Central memory CD8-positive, alpha-beta T cell (primary cell): ENCODE measurements at regions not wholly inside any gene's neighbourhood (a gene's known extent, or its start where the extent isn't known, plus 50 kb on each side); places are given as distances from the start of the nearest gene placed in this dataset.
"Not testable (repeated sequence)": the region's sequence is repeated elsewhere in the genome, so short reads cannot be mapped to it uniquely, and the experiment has no call there.

ENCODE experiments used
- ATAC-seq: fragments of 150-1000 bp; cut with Tn5 transposase; replicated peaks from 2 replicates; pipeline ENCODE4 v1.10.0; 2022; ENCODE audit warnings: mild to moderate bottlenecking, moderate FRiP score, moderate number of reproducible peaks; ENCODE audit not compliant: poor library complexity, severe bottlenecking; ENCODE audit errors: extremely low read depth
- DNase-seq, 2 donors: peaks; one replicate each; pipeline ENCODE4 v3.0.0; 2021; ENCODE audit warnings: low spot score in 2 of 2
- H3K27ac Mint-ChIP-seq: one replicate; pipeline ENCODE4 v1.8.0; 2022; ENCODE audit warnings: low read depth, mild to moderate bottlenecking, moderate library complexity, mixed read lengths
- H3K27me3 Mint-ChIP-seq: one replicate; pipeline ENCODE4 v1.8.0; 2022; ENCODE audit warnings: mixed read lengths
- H3K36me3 Mint-ChIP-seq: one replicate; pipeline ENCODE4 v1.8.0; 2022; ENCODE audit warnings: mild to moderate bottlenecking, moderate library complexity, mixed read lengths; ENCODE audit not compliant: insufficient read depth
- H3K4me1 Mint-ChIP-seq: one replicate; pipeline ENCODE4 v1.8.0; 2022; ENCODE audit warnings: mixed read lengths
- H3K4me3 Mint-ChIP-seq: one replicate; pipeline ENCODE4 v1.8.0; 2022; ENCODE audit warnings: mild to moderate bottlenecking, moderate library complexity, mixed read lengths
- H3K9me3 Mint-ChIP-seq: one replicate; pipeline ENCODE4 v1.8.0; 2022; ENCODE audit warnings: mixed read lengths

GRCh38 chr22:16911340-16911739 lies 86.1 kb upstream of the XKR3 start:
- peaks cover 61% of the 10 kb centered on the region for H3K27me3 Mint-ChIP-seq
- not testable (repeated sequence) for H3K27ac Mint-ChIP-seq, H3K4me1 Mint-ChIP-seq, H3K9me3 Mint-ChIP-seq, DNase-seq, H3K4me3 Mint-ChIP-seq, H3K36me3 Mint-ChIP-seq, ATAC-seq

- not testable (repeated sequence) for H3K27ac Mint-ChIP-seq, H3K9me3 Mint-ChIP-seq, DNase-seq, ATAC-seq, H3K4me3 Mint-ChIP-seq, H3K36me3 Mint-ChIP-seq, H3K4me1 Mint-ChIP-seq
- H3K27me3 Mint-ChIP-seq, result peaks cover 25% of the 10 kb centered on the region
These were observed 76.8 kb upstream of the XKR3 start for GRCh38 chr22:16902051-16902450.

DNA sequence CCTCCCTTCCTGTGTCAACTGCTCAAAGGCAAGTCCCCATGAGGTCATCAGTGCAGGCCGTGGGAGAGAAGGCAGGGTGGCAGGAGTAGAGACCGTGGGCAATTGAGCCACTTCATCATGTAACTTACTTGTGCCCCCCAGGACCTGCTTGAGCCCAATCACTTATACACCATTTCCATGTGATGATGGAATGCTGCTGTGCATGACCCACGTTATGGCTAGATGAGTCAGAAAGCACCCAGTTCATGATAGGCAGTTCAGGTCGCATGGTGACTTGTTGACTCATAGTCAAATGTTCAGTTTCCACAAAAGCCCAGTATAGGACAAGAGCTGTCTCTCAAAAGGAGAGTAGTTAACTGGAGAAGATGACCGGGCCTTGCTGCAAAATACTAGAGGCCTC lies 76.4 kb upstream of the XKR3 start:
- H3K27ac Mint-ChIP-seq, DNase-seq, H3K4me3 Mint-ChIP-seq, H3K9me3 Mint-ChIP-seq, H3K4me1 Mint-ChIP-seq, ATAC-seq, H3K36me3 Mint-ChIP-seq: not testable (repeated sequence)
- peaks cover 21% of the 10 kb centered on the region for H3K27me3 Mint-ChIP-seq

DNA sequence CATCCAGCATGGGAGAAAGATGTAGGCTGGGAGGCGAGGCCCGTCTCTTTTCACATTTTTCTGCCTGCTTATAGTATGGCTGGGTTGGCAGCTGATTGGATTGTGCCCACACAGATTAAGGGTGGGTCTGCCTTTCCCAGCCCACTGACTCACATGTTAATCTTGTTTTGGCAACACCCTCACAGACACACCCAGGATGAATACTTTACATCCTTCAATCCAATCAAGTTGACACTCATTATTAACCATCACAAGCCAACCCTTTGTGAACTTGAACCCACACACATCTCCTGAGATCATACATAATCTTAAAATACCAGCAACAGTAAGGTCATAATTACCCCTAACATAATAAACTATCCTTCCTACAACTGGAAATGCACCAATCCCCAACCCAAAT lies 74.1 kb upstream of the XKR3 start:
- H3K4me3 Mint-ChIP-seq, H3K4me1 Mint-ChIP-seq, H3K9me3 Mint-ChIP-seq, ATAC-seq, H3K36me3 Mint-ChIP-seq, DNase-seq, H3K27ac Mint-ChIP-seq: not testable (repeated sequence)
- H3K27me3 Mint-ChIP-seq, result peaks cover 19% of the 10 kb centered on the region

GRCh38 chr22:16897365-16897764 lies 72.2 kb upstream of the XKR3 start:
- ATAC-seq, DNase-seq, H3K36me3 Mint-ChIP-seq, H3K4me3 Mint-ChIP-seq, H3K27me3 Mint-ChIP-seq, H3K4me1 Mint-ChIP-seq, H3K27ac Mint-ChIP-seq, H3K9me3 Mint-ChIP-seq: not testable (repeated sequence)

- not testable (repeated sequence) for DNase-seq, H3K4me1 Mint-ChIP-seq, H3K4me3 Mint-ChIP-seq, H3K36me3 Mint-ChIP-seq, H3K9me3 Mint-ChIP-seq, H3K27ac Mint-ChIP-seq, ATAC-seq
- H3K27me3 Mint-ChIP-seq, result peaks cover 19% of the 10 kb centered on the region
These were observed 66.7 kb upstream of the XKR3 start for GRCh38 chr22:16891892-16892291.

GRCh38 chr22:16876339-16876738 lies 51.1 kb upstream of the XKR3 start:
- ATAC-seq, H3K27me3 Mint-ChIP-seq, H3K9me3 Mint-ChIP-seq, H3K4me1 Mint-ChIP-seq, H3K27ac Mint-ChIP-seq, H3K36me3 Mint-ChIP-seq, H3K4me3 Mint-ChIP-seq, DNase-seq: not testable (repeated sequence)
